Osteocyte (in vitro differentiated cells): ENCODE measurements at regions not wholly inside any gene's neighbourhood (a gene's known extent, or its start where the extent isn't known, plus 50 kb on each side); places are given as distances from the start of the nearest gene placed in this dataset. TPM values are rescaled to one million over a fixed set of nuclear protein-coding genes. Genes with fewer than 3 reads are reported as not detected.

Experiments
- DNase-seq: peaks from one replicate; pipeline ENCODE4 v3.0.0; 2021; ENCODE audit warnings: mixed read lengths; ENCODE audit not compliant: unreplicated experiment; ENCODE audit errors: extremely low spot score
- H3K27ac Mint-ChIP-seq: one replicate; pipeline ENCODE4 v1.8.0; 2021; ENCODE audit warnings: mild to moderate bottlenecking, mixed read lengths; ENCODE audit not compliant: unreplicated experiment
- H3K27me3 Mint-ChIP-seq: one replicate; pipeline ENCODE4 v1.8.0; 2021; ENCODE audit warnings: mixed read lengths; ENCODE audit not compliant: unreplicated experiment
- H3K36me3 Mint-ChIP-seq: one replicate; pipeline ENCODE4 v1.8.0; 2021; ENCODE audit warnings: mixed read lengths; ENCODE audit not compliant: unreplicated experiment
- H3K4me1 Mint-ChIP-seq: one replicate; pipeline ENCODE4 v1.8.0; 2021; ENCODE audit warnings: mixed read lengths; ENCODE audit not compliant: unreplicated experiment
- H3K4me3 Mint-ChIP-seq: one replicate; pipeline ENCODE4 v1.8.0; 2021; ENCODE audit warnings: mild to moderate bottlenecking, moderate library complexity, mixed read lengths; ENCODE audit not compliant: unreplicated experiment
- H3K9me3 Mint-ChIP-seq: one replicate; pipeline ENCODE4 v1.8.0; 2021; ENCODE audit warnings: mixed read lengths; ENCODE audit not compliant: unreplicated experiment
- microRNA-seq: library from miRNA; unstranded; fragments of <30 nt; microRNA quantifications from one replicate; pipeline ENCODE4 v1.1.0, GENCODE V29; 2020; ENCODE audit not compliant: unreplicated experiment
- TF ChIP-seq, protein P1 (sequence below): fragments of 200-600 bp; sonication (generic); IDR thresholded peaks from 2 replicates; pipeline ENCODE4 v1.5.0; 2021; ENCODE audit warnings: antibody characterized with exemption, mild to moderate bottlenecking, moderate library complexity

- Mint-ChIP-seq H3K27me3 (no peaks in the 10 kb centered on the region), H3K27ac (no peak overlapping the region), H3K9me3 (no peaks in the 10 kb centered on the region), H3K4me1 (peaks cover 2% of the 10 kb centered on the region), H3K36me3 (no peaks in the 10 kb centered on the region), H3K4me3 (no peak overlapping the region)
- DNase-seq, result no peak
- TF ChIP-seq, protein P1, sequence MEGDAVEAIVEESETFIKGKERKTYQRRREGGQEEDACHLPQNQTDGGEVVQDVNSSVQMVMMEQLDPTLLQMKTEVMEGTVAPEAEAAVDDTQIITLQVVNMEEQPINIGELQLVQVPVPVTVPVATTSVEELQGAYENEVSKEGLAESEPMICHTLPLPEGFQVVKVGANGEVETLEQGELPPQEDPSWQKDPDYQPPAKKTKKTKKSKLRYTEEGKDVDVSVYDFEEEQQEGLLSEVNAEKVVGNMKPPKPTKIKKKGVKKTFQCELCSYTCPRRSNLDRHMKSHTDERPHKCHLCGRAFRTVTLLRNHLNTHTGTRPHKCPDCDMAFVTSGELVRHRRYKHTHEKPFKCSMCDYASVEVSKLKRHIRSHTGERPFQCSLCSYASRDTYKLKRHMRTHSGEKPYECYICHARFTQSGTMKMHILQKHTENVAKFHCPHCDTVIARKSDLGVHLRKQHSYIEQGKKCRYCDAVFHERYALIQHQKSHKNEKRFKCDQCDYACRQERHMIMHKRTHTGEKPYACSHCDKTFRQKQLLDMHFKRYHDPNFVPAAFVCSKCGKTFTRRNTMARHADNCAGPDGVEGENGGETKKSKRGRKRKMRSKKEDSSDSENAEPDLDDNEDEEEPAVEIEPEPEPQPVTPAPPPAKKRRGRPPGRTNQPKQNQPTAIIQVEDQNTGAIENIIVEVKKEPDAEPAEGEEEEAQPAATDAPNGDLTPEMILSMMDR, result no peak
Observed at GRCh38 chr21:35106246-35106835, 57.2 kb upstream of the RUNX1 start.

DNA sequence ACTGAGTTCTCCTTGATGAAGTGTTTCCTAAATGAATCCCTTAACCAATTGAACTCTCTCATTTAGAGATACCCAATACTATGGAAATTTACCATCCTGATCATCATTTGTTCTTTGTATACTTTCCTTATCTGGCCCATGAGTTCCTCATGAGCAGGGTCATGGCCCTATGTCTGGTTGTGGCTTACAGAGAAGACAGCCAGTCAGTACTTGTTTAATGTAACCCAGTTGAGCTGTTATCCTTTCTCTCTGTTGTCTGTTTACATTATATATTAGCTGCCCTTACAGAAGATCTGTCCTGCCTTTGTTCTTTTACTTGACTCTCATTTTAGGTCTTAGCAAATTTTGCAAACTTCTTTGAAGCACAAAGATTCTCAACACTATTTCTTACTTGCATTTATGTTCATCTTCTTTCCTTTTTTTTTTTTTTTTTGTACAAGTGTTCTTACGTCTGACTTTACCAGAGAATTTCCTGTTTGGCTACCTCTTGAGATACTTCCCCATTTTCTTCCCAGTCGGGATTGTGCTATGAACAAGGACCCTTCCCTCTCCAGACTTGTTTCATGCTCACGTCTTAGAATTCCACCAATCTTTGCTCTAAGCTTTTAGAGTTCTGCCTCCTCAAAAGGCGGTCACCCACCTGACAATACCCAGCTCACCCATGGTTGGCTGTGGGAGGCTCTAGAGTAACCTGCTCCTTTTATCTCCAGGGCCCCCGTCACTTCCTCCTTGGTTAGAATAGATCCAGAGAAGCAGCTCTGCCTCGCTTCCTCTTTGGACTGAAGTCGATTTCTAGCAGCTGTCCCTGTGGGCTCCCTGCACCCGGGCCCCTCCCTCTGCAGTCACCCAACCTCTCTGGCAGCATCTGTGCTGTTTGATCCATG, 53.6 kb upstream of the RUNX1 start:
- H3K4me3 Mint-ChIP-seq, result no peak overlapping the region
- TF ChIP-seq, protein P1, result no peak
- peaks cover 2% of the 10 kb centered on the region for H3K4me1 Mint-ChIP-seq
- H3K36me3 Mint-ChIP-seq, result no peaks in the 10 kb centered on the region
- H3K27ac Mint-ChIP-seq, result no peak overlapping the region
- no peak for DNase-seq
- H3K9me3 Mint-ChIP-seq, result no peaks in the 10 kb centered on the region
- H3K27me3 Mint-ChIP-seq, result no peaks in the 10 kb centered on the region

DNA sequence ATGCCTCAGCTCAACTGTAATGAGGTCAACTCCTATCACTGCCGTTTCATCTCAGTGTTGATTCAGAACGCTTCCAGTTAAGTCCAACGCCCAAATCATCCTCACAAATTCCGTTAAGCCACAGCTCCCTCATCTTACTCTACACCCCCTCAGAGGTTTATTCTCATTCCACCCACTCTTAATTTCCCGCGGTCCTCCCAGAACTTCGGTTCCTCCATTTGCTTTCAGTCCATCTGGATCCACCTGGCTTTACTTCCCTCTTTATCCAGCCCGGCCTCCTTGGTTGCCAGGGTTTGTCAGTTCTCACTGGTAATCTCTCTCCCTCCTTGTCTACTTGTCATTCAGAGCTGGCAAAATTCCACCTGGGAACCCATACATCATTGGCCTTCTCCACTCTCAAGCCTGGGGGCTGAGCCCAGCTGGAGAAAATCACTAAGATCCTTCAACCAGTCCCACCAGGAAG, 51.3 kb upstream of the RUNX1 start:
- TF ChIP-seq, protein P1, result no peak
- Mint-ChIP-seq H3K36me3 (no peaks in the 10 kb centered on the region), H3K4me1 (peaks cover 4% of the 10 kb centered on the region), H3K9me3 (no peaks in the 10 kb centered on the region), H3K27me3 (no peaks in the 10 kb centered on the region), H3K27ac (no peak overlapping the region), H3K4me3 (no peak overlapping the region)
- DNase-seq, result no peak

DNA sequence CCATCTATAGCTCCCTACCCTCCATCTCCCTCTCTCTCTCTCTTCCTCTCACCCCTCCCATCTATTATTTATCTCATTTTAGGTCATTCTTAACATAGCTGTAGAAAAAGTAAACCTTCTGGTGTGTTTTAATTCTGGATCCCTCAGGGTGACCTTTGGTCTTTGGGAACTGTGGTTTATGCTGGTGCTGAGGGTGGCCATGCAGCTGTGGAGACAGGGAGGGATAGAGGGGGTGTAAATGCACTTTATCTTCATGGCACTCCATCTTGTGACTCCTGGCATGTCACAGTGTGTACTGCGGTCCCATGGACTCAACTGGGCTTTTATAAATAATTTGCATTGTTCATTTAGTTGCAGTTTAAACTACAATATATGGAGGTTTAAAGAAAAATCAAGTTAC, 50.2 kb upstream of the RUNX1 start:
- Mint-ChIP-seq H3K27ac (no peak overlapping the region), H3K27me3 (no peaks in the 10 kb centered on the region), H3K36me3 (no peaks in the 10 kb centered on the region), H3K4me3 (no peak overlapping the region), H3K4me1 (peaks cover 4% of the 10 kb centered on the region), H3K9me3 (peaks cover 5% of the 10 kb centered on the region)
- no peak for DNase-seq
- TF ChIP-seq, protein P1, result no peak

Small RNAs in the stretch of these regions (microRNA-seq; reads per million reads assigned to microRNA genes)
- gene MIR802, result not detected
